KOPT-K1 (cell line): ENCODE measurements at regions not wholly inside any gene's neighbourhood (a gene's known extent, or its start where the extent isn't known, plus 50 kb on each side); places are given as distances from the start of the nearest gene placed in this dataset.
A peak's percentile ranks its signal among the peaks of the same experiment; 100 is the strongest.

ENCODE experiments used
- H3K27ac ChIP-seq: fragments of 200-600 bp; sonication (generic); 2 replicates; pipeline ENCODE4 v1.5.1; 2016; ENCODE audit warnings: antibody characterized with exemption, mild to moderate bottlenecking, low read depth, low read length; ENCODE audit not compliant: poor library complexity, severe bottlenecking
- H3K36me3 ChIP-seq: fragments of 200-600 bp; sonication (generic); 2 replicates; pipeline ENCODE4 v1.5.1; 2017; ENCODE audit warnings: antibody characterized with exemption, mild to moderate bottlenecking, low read length, moderate library complexity; ENCODE audit not compliant: insufficient read depth
- H3K9me3 ChIP-seq: fragments of 200-600 bp; sonication (generic); 2 replicates; pipeline ENCODE4 v1.5.1; 2017; ENCODE audit warnings: antibody characterized with exemption, low read length, mild to moderate bottlenecking; ENCODE audit not compliant: insufficient read depth, poor library complexity, severe bottlenecking

GRCh38 chr5:82339792-82340191 is 61.6 kb upstream of the RPS23 start:
- H3K27ac ChIP-seq, result peak overlapping the region; percentile 98
- peaks cover 19% of the 10 kb centered on the region for H3K9me3 ChIP-seq
- H3K36me3 ChIP-seq, result peaks cover 19% of the 10 kb centered on the region

- peak overlapping the region; percentile 98 for H3K27ac ChIP-seq
- peaks cover 27% of the 10 kb centered on the region for H3K9me3 ChIP-seq
- H3K36me3 ChIP-seq, result peaks cover 28% of the 10 kb centered on the region
These were observed 60.7 kb upstream of the RPS23 start for GRCh38 chr5:82338771-82339373.

- Histone ChIP-seq H3K36me3 (peaks cover 29% of the 10 kb centered on the region), H3K27ac (peak overlapping the region; percentile 98), H3K9me3 (peaks cover 27% of the 10 kb centered on the region)
These were observed 58.8 kb upstream of the RPS23 start for GRCh38 chr5:82336959-82337351.

GRCh38 chr5:82336226-82336958 is 58.2 kb upstream of the RPS23 start:
- H3K27ac ChIP-seq, result peak overlapping the region; percentile 98
- H3K36me3 ChIP-seq, result peaks cover 29% of the 10 kb centered on the region
- peaks cover 27% of the 10 kb centered on the region for H3K9me3 ChIP-seq

GRCh38 chr5:82335806-82336205 is 57.7 kb upstream of the RPS23 start:
- Histone ChIP-seq H3K36me3 (peaks cover 29% of the 10 kb centered on the region), H3K27ac (no peak overlapping the region), H3K9me3 (peaks cover 27% of the 10 kb centered on the region)

GRCh38 chr5:82334856-82335255 is 56.7 kb upstream of the RPS23 start:
- Histone ChIP-seq H3K36me3 (peaks cover 29% of the 10 kb centered on the region), H3K9me3 (peaks cover 27% of the 10 kb centered on the region), H3K27ac (no peak overlapping the region)

- Histone ChIP-seq H3K9me3 (peaks cover 33% of the 10 kb centered on the region), H3K36me3 (peaks cover 31% of the 10 kb centered on the region), H3K27ac (no peak overlapping the region)
These were observed 56.0 kb upstream of the RPS23 start for GRCh38 chr5:82334085-82334692.

GRCh38 chr5:82332886-82333615 is 54.9 kb upstream of the RPS23 start:
- Histone ChIP-seq H3K36me3 (peaks cover 34% of the 10 kb centered on the region), H3K27ac (no peak overlapping the region), H3K9me3 (peaks cover 43% of the 10 kb centered on the region)

GRCh38 chr5:82332064-82332855 is 54.1 kb upstream of the RPS23 start:
- Histone ChIP-seq H3K9me3 (peaks cover 43% of the 10 kb centered on the region), H3K36me3 (peaks cover 34% of the 10 kb centered on the region), H3K27ac (peak overlapping the region; percentile 48)

- H3K36me3 ChIP-seq, result peaks cover 33% of the 10 kb centered on the region
- H3K27ac ChIP-seq, result peak overlapping the region; percentile 48
- peaks cover 41% of the 10 kb centered on the region for H3K9me3 ChIP-seq
These were observed 53.4 kb upstream of the RPS23 start for GRCh38 chr5:82331557-82331956.

GRCh38 chr5:82330530-82331270 is 52.5 kb upstream of the RPS23 start:
- peaks cover 24% of the 10 kb centered on the region for H3K36me3 ChIP-seq
- peak overlapping the region; percentile 48 for H3K27ac ChIP-seq
- H3K9me3 ChIP-seq, result peaks cover 32% of the 10 kb centered on the region

- H3K36me3 ChIP-seq, result peaks cover 11% of the 10 kb centered on the region; the same call in 1 of the 2 replicates
- H3K9me3 ChIP-seq, result peaks cover 20% of the 10 kb centered on the region
- H3K27ac ChIP-seq, result no peak overlapping the region
These were observed 51.2 kb upstream of the RPS23 start for GRCh38 chr5:82329393-82329792.
